Body of pancreas (tissue), 4 donors: ENCODE measurements at regions not wholly inside any gene's neighbourhood (a gene's known extent, or its start where the extent isn't known, plus 50 kb on each side); places are given as distances from the start of the nearest gene placed in this dataset.

Source experiments
- CTCF ChIP-seq, 7 experiments: fragments of 450-650 bp in 4 of 7; fragments of 200-600 bp in 3 of 7; sonication (generic) in 3 of 7; IDR thresholded peaks; one replicate each; pipeline ENCODE4 v1.5.1; 2016 to 2019; ENCODE audit warnings: antibody characterized with exemption in 7 of 7
- POLR2A ChIP-seq, 3 donors: fragments of 450-650 bp; IDR thresholded peaks; one replicate each; pipeline ENCODE4 v1.6.1; 2016; ENCODE audit warnings: antibody characterized with exemption in 3 of 3, mild to moderate bottlenecking in 2 of 3

- TF ChIP-seq CTCF (IDR thresholded peaks at IDR 0.05) (no peak), POLR2A (IDR thresholded peaks at IDR 0.05) (no peak)
Measured at GRCh38 chr6:134502614-134503549, 185.0 kb upstream of the SGK1 start.
